Astrocyte (in vitro differentiated cells and primary cell): ENCODE measurements at regions not wholly inside any gene's neighbourhood (a gene's known extent, or its start where the extent isn't known, plus 50 kb on each side); places are given as distances from the start of the nearest gene placed in this dataset.

Experiments
- EZH2 ChIP-seq: IDR thresholded peaks from 2 replicates; pipeline ENCODE4 v1.6.1; 2012; ENCODE audit warnings: mild to moderate bottlenecking, low read length, inconsistent platforms; ENCODE audit not compliant: insufficient read depth
- TF ChIP-seq, protein P1 (sequence below): IDR thresholded peaks from 2 replicates; pipeline ENCODE4 v1.5.1; 2011; ENCODE audit warnings: low read depth, mild to moderate bottlenecking, inconsistent platforms, low read length, moderate library complexity; ENCODE audit not compliant: insufficient read depth

DNA sequence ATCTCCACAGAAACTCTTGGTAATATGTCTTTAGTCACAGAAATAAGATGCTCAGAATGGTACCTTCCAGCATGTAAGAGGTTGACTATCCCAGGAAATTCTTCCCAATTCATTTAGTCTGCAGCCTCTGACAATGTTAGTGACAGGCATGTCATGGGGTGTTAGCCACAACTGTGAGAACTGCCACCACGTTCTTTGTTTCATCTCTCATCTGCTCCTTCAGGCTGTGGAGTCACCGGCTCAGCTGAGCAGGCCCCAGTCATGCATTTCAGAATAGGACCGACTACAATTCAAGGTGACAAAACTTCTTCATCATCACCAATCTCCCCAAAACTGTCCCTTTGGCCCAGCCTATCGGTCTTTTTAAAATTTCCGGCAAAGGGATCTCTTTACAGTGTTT lies 167.5 kb downstream of the AKAIN1 start:
- TF ChIP-seq, protein P1, sequence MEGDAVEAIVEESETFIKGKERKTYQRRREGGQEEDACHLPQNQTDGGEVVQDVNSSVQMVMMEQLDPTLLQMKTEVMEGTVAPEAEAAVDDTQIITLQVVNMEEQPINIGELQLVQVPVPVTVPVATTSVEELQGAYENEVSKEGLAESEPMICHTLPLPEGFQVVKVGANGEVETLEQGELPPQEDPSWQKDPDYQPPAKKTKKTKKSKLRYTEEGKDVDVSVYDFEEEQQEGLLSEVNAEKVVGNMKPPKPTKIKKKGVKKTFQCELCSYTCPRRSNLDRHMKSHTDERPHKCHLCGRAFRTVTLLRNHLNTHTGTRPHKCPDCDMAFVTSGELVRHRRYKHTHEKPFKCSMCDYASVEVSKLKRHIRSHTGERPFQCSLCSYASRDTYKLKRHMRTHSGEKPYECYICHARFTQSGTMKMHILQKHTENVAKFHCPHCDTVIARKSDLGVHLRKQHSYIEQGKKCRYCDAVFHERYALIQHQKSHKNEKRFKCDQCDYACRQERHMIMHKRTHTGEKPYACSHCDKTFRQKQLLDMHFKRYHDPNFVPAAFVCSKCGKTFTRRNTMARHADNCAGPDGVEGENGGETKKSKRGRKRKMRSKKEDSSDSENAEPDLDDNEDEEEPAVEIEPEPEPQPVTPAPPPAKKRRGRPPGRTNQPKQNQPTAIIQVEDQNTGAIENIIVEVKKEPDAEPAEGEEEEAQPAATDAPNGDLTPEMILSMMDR, result no peak
- no peak for TF ChIP-seq EZH2
